ENCODE measurements at regions not wholly inside any gene's neighbourhood (a gene's known extent, or its start where the extent isn't known, plus 50 kb on each side); places are given as distances from the start of the nearest gene placed in this dataset.

DNA sequence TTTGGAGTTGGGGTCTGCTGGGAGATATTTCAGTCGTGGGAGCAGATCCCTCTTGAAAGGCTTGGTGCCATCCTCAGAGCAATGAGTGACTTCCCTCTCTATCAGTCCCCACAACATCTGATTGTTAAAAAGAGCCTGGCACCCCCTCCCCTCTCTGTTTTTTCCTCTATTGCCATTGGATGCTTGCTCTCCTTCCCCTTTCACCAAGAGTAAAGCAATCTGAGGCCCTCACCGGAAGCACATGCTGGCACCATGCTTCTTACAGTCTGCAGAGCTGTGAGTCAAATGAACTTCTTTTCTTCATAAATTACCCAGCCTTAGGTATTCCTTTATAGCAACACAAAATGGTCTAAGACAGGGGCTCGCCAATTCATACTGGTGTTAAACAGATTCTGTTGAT is 99.1 kb upstream of the CCND2 start:
- BruUV-seq (replicated peaks) = no TSS peak
- in situ Hi-C loops (cut with HindIII; ENCODE audit: low pct_unique_long_range_greater_than_20kb, low sequenced_read_pairs) = no loop called here
- DNase-seq (ENCODE audit: low read depth, low spot score) = no peak
- TF ChIP-seq, protein P1, sequence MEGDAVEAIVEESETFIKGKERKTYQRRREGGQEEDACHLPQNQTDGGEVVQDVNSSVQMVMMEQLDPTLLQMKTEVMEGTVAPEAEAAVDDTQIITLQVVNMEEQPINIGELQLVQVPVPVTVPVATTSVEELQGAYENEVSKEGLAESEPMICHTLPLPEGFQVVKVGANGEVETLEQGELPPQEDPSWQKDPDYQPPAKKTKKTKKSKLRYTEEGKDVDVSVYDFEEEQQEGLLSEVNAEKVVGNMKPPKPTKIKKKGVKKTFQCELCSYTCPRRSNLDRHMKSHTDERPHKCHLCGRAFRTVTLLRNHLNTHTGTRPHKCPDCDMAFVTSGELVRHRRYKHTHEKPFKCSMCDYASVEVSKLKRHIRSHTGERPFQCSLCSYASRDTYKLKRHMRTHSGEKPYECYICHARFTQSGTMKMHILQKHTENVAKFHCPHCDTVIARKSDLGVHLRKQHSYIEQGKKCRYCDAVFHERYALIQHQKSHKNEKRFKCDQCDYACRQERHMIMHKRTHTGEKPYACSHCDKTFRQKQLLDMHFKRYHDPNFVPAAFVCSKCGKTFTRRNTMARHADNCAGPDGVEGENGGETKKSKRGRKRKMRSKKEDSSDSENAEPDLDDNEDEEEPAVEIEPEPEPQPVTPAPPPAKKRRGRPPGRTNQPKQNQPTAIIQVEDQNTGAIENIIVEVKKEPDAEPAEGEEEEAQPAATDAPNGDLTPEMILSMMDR (IDR thresholded peaks at IDR 0.05) = no peak
- TF ChIP-seq SIN3A (IDR thresholded peaks at IDR 0.05; ENCODE audit: borderline replicate concordance, insufficient read depth, low read depth, low read length) (no peak), POLR2AphosphoS5 (IDR thresholded peaks at IDR 0.05; ENCODE audit: low read depth, low read length) (no peak), TCF7L2 (IDR thresholded peaks at IDR 0.05; ENCODE audit: low read depth, low read length) (no peak)
- TF ChIP-seq, protein P2, sequence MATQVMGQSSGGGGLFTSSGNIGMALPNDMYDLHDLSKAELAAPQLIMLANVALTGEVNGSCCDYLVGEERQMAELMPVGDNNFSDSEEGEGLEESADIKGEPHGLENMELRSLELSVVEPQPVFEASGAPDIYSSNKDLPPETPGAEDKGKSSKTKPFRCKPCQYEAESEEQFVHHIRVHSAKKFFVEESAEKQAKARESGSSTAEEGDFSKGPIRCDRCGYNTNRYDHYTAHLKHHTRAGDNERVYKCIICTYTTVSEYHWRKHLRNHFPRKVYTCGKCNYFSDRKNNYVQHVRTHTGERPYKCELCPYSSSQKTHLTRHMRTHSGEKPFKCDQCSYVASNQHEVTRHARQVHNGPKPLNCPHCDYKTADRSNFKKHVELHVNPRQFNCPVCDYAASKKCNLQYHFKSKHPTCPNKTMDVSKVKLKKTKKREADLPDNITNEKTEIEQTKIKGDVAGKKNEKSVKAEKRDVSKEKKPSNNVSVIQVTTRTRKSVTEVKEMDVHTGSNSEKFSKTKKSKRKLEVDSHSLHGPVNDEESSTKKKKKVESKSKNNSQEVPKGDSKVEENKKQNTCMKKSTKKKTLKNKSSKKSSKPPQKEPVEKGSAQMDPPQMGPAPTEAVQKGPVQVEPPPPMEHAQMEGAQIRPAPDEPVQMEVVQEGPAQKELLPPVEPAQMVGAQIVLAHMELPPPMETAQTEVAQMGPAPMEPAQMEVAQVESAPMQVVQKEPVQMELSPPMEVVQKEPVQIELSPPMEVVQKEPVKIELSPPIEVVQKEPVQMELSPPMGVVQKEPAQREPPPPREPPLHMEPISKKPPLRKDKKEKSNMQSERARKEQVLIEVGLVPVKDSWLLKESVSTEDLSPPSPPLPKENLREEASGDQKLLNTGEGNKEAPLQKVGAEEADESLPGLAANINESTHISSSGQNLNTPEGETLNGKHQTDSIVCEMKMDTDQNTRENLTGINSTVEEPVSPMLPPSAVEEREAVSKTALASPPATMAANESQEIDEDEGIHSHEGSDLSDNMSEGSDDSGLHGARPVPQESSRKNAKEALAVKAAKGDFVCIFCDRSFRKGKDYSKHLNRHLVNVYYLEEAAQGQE (IDR thresholded peaks at IDR 0.05; ENCODE audit: insufficient read depth in 1 of 2, low read depth in 2 of 2, low read length in 1 of 2) = no peak
- no peaks in the 10 kb centered on the region for H3K9me3 ChIP-seq (ENCODE audit: control insufficient read depth, insufficient read depth, low read depth, low read length)
- H3K4me1 ChIP-seq (ENCODE audit: control insufficient read depth, insufficient read depth, low read length) = no peaks in the 10 kb centered on the region
- no peak for ATAC-seq
- intact Hi-C loops (cut with micrococcal nuclease; ENCODE audit: unreplicated experiment) = no loop called here
- no peak overlapping the region for H3K4me3 ChIP-seq (ENCODE audit: low read depth in 2 of 2, low read length in 2 of 2)
- no peaks in the 10 kb centered on the region for H3K36me3 ChIP-seq (ENCODE audit: control insufficient read depth, insufficient read depth, low read length)
- H3K27me3 ChIP-seq (ENCODE audit: control insufficient read depth, insufficient read depth, low read length) = no peaks in the 10 kb centered on the region
- CTCF ChIA-PET = no interaction called here
- no peak overlapping the region for H3K27ac ChIP-seq (ENCODE audit: low read length)
- POLR2A ChIA-PET = no interaction called here

DNA sequence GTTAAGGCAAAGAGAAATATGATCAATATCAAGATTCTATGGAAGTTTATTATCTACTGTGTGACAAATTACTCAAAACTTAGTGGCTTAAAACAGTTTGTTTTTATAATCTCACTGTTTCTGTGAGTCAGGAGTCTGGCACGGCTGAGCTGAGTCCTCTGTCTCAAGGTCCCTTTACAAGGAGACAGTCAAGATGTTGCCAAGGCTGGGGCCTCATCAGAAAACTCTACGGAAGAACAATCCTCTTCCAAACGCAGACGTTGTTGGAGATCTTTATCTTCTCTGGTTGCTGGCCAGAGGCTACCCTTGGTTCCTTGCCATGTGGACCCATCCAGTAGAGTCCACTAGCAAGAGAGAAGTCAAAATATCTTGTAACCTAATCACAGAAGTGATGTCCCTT is 100.6 kb upstream of the CCND2 start:
- no TSS peak for BruUV-seq (replicated peaks)
- Histone ChIP-seq H3K27me3 (ENCODE audit: control insufficient read depth, insufficient read depth, low read length) (no peaks in the 10 kb centered on the region), H3K4me3 (ENCODE audit: low read depth in 2 of 2, low read length in 2 of 2) (no peak overlapping the region), H3K9me3 (ENCODE audit: control insufficient read depth, insufficient read depth, low read depth, low read length) (no peaks in the 10 kb centered on the region), H3K4me1 (ENCODE audit: control insufficient read depth, insufficient read depth, low read length) (no peaks in the 10 kb centered on the region), H3K27ac (ENCODE audit: low read length) (no peak overlapping the region), H3K36me3 (ENCODE audit: control insufficient read depth, insufficient read depth, low read length) (no peaks in the 10 kb centered on the region)
- ChIA-PET POLR2A (no interaction called here), CTCF (no interaction called here)
- in situ Hi-C loops (cut with HindIII; ENCODE audit: low pct_unique_long_range_greater_than_20kb, low sequenced_read_pairs) (no loop called here), intact Hi-C loops (cut with micrococcal nuclease; ENCODE audit: unreplicated experiment) (no loop called here)
- DNase-seq (ENCODE audit: low read depth, low spot score) (no peak), ATAC-seq (no peak)
- TF ChIP-seq, protein P1 (IDR thresholded peaks at IDR 0.05) = no peak
- TF ChIP-seq POLR2AphosphoS5 (IDR thresholded peaks at IDR 0.05; ENCODE audit: low read depth, low read length) (no peak), TCF7L2 (IDR thresholded peaks at IDR 0.05; ENCODE audit: low read depth, low read length) (no peak), SIN3A (IDR thresholded peaks at IDR 0.05; ENCODE audit: borderline replicate concordance, insufficient read depth, low read depth, low read length) (no peak)
- TF ChIP-seq, protein P2 (IDR thresholded peaks at IDR 0.05; ENCODE audit: insufficient read depth in 1 of 2, low read depth in 2 of 2, low read length in 1 of 2) = no peak
